H9 (cell line): ENCODE measurements at regions not wholly inside any gene's neighbourhood (a gene's known extent, or its start where the extent isn't known, plus 50 kb on each side); places are given as distances from the start of the nearest gene placed in this dataset.

Experiments
- DNase-seq: peaks from one replicate; pipeline ENCODE4 v3.0.0-alpha.2; 2017
- H2AFZ ChIP-seq: one replicate; pipeline ENCODE4 v1.6.1; 2013; ENCODE audit warnings: mild to moderate bottlenecking, low read length, control low read depth, moderate library complexity
- H2AK5ac ChIP-seq: 2 replicates; pipeline ENCODE4 v1.6.1; 2013; ENCODE audit warnings: low read length, control low read depth, mixed read lengths; ENCODE audit not compliant: insufficient read length
- H2BK120ac ChIP-seq: one replicate; pipeline ENCODE4 v1.6.1; 2013; ENCODE audit warnings: low read depth, mild to moderate bottlenecking, low read length, control low read depth, inconsistent platforms; ENCODE audit not compliant: poor library complexity, severe bottlenecking
- H2BK12ac ChIP-seq: 2 replicates; pipeline ENCODE4 v1.6.1; 2013; ENCODE audit warnings: low read length, control low read depth, mixed read lengths, low read depth; ENCODE audit not compliant: insufficient read length
- H2BK15ac ChIP-seq: 2 replicates; pipeline ENCODE4 v1.6.1; 2013; ENCODE audit warnings: low read depth, low read length, control low read depth
- H2BK20ac ChIP-seq: one replicate; pipeline ENCODE4 v1.6.1; 2013; ENCODE audit warnings: low read depth, mild to moderate bottlenecking, low read length, control low read depth, inconsistent platforms; ENCODE audit not compliant: poor library complexity, severe bottlenecking
- H2BK5ac ChIP-seq: 2 replicates; pipeline ENCODE4 v1.6.1; 2013; ENCODE audit warnings: low read length, control low read depth, mixed read lengths; ENCODE audit not compliant: insufficient read length
- H3K14ac ChIP-seq: 2 replicates; pipeline ENCODE4 v1.6.1; 2013; ENCODE audit warnings: low read length, control low read depth; ENCODE audit not compliant: insufficient read depth
- H3K18ac ChIP-seq: 2 replicates; pipeline ENCODE4 v1.6.1; 2013; ENCODE audit warnings: low read depth, mild to moderate bottlenecking, mixed read lengths, low read length, control low read depth; ENCODE audit not compliant: insufficient read length
- H3K23ac ChIP-seq: 2 replicates; pipeline ENCODE4 v1.6.1; 2013; ENCODE audit warnings: low read length, control low read depth, mixed read lengths, low read depth; ENCODE audit not compliant: insufficient read length
- H3K23me2 ChIP-seq: 2 replicates; pipeline ENCODE4 v1.6.1; 2013; ENCODE audit warnings: low read depth, mild to moderate bottlenecking, mixed read lengths, low read length, control low read depth; ENCODE audit not compliant: insufficient read length, poor library complexity, severe bottlenecking
- H3K27ac ChIP-seq: 2 replicates; pipeline ENCODE4 v1.5.1; 2013; ENCODE audit warnings: low read length, control low read depth, mixed read lengths, low read depth; ENCODE audit not compliant: insufficient read length
- H3K27me3 ChIP-seq: 2 replicates; pipeline ENCODE4 v1.6.1; 2013; ENCODE audit warnings: low read length, control low read depth, inconsistent platforms; ENCODE audit not compliant: insufficient read depth
- H3K4ac ChIP-seq: 2 replicates; pipeline ENCODE4 v1.6.1; 2013; ENCODE audit warnings: low read depth, mild to moderate bottlenecking, control low read depth, inconsistent platforms, low read length, moderate library complexity
- H3K4me1 ChIP-seq: 2 replicates; pipeline ENCODE4 v1.6.1; 2013; ENCODE audit warnings: low read length, control low read depth, inconsistent platforms; ENCODE audit not compliant: insufficient read depth
- H3K4me2 ChIP-seq: 2 replicates; pipeline ENCODE4 v1.6.1; 2013; ENCODE audit warnings: low read length, control low read depth, mixed read lengths; ENCODE audit not compliant: insufficient read length, insufficient read depth
- H3K56ac ChIP-seq: 2 replicates; pipeline ENCODE4 v1.6.1; 2013; ENCODE audit warnings: low read depth, mild to moderate bottlenecking, mixed read lengths, low read length, control low read depth; ENCODE audit not compliant: insufficient read length
- H3K79me1 ChIP-seq: 2 replicates; pipeline ENCODE4 v1.6.1; 2013; ENCODE audit warnings: low read depth, mild to moderate bottlenecking, moderate library complexity, low read length, control low read depth, inconsistent platforms; ENCODE audit not compliant: insufficient read depth, poor library complexity, severe bottlenecking
- H3K79me2 ChIP-seq: 2 replicates; pipeline ENCODE4 v1.6.1; 2013; ENCODE audit warnings: low read length, control low read depth, inconsistent platforms; ENCODE audit not compliant: insufficient read depth
- H3K9ac ChIP-seq: 2 replicates; pipeline ENCODE4 v1.6.1; 2013; ENCODE audit warnings: low read length, control low read depth, mixed read lengths; ENCODE audit not compliant: insufficient read length; ENCODE audit errors: extremely low read depth
- H3K9me3 ChIP-seq: one replicate; pipeline ENCODE4 v1.6.1; 2013; ENCODE audit warnings: low read depth, low read length, inconsistent platforms; ENCODE audit not compliant: control insufficient read depth
- H3T11ph ChIP-seq: one replicate; pipeline ENCODE4 v1.6.1; 2013; ENCODE audit warnings: mild to moderate bottlenecking, low read length, control low read depth, inconsistent platforms
- H4K20me1 ChIP-seq: one replicate; pipeline ENCODE4 v1.6.1; 2013; ENCODE audit not compliant: control insufficient read depth, insufficient read length, insufficient read depth
- H4K5ac ChIP-seq: 2 replicates; pipeline ENCODE4 v1.6.1; 2013; ENCODE audit warnings: low read depth, mild to moderate bottlenecking, mixed read lengths, low read length, control low read depth; ENCODE audit not compliant: insufficient read length
- H4K8ac ChIP-seq: replicated peaks from 2 replicates; pipeline ENCODE4 v1.6.1; 2013; ENCODE audit warnings: low read length, control low read depth, mixed read lengths, low read depth; ENCODE audit not compliant: insufficient read length
- H4K91ac ChIP-seq: 2 replicates; pipeline ENCODE4 v1.6.1; 2013; ENCODE audit warnings: low read depth, mild to moderate bottlenecking, moderate library complexity, mixed read lengths, low read length, control low read depth; ENCODE audit not compliant: insufficient read length
- H3K27ac Mint-ChIP-seq, 3 experiments: 2 replicates in 2 of 3; 3 replicates in 1 of 3; pipeline ENCODE4 v1.8.0; 2020 to 2021; ENCODE audit warnings: mixed read lengths in 3 of 3, mild to moderate bottlenecking in 1 of 3, moderate library complexity in 1 of 3
- H3K27me3 Mint-ChIP-seq: 2 replicates; pipeline ENCODE4 v1.8.0; 2021; ENCODE audit warnings: low read depth, mild to moderate bottlenecking, moderate library complexity, mixed read lengths
- H3K36me3 Mint-ChIP-seq, 3 experiments: 2 replicates in 2 of 3; 3 replicates in 1 of 3; pipeline ENCODE4 v1.8.0; 2020 to 2021; ENCODE audit warnings: low read depth in 3 of 3, mixed read lengths in 3 of 3; ENCODE audit not compliant: insufficient read depth in 1 of 3
- H3K4me1 Mint-ChIP-seq, 2 experiments: 2 replicates each; pipeline ENCODE4 v1.8.0; 2020; ENCODE audit warnings: mixed read lengths in 2 of 2
- H3K4me3 Mint-ChIP-seq, 2 experiments: 2 replicates in 1 of 2; 3 replicates in 1 of 2; pipeline ENCODE4 v1.8.0; 2020 to 2021; ENCODE audit warnings: mild to moderate bottlenecking in 2 of 2, mixed read lengths in 2 of 2, moderate library complexity in 1 of 2
- H3K9me3 Mint-ChIP-seq, 2 experiments: 2 replicates in 1 of 2; 3 replicates in 1 of 2; pipeline ENCODE4 v1.8.0; 2020; ENCODE audit warnings: mild to moderate bottlenecking in 2 of 2, mixed read lengths in 2 of 2, moderate library complexity in 1 of 2
- WGBS: extraction: QIAGEN DNeasy Blood & Tissue Kit; methylation state at CpG from one replicate; pipeline ENCODE4 v1.1.7; 2013; ENCODE audit warnings: missing lambda C conversion rate, low lambda C conversion rate, mixed read lengths; ENCODE audit not compliant: insufficient read length; ENCODE audit errors: extremely low coverage; 5-methylcytosine and 5-hydroxymethylcytosine counted together
- TF ChIP-seq, protein P1 (sequence below): fragments of 200-600 bp; sonication (generic); conservative IDR thresholded peaks from 3 replicates; pipeline ENCODE4 v1.8.0; 2021; ENCODE audit warnings: antibody characterized with exemption, mild to moderate bottlenecking

- no CpG with 5 or more reads among the region's 1 CpG for WGBS
- no peak for DNase-seq
- Mint-ChIP-seq H3K27me3 (no peaks in the 10 kb centered on the region), H3K4me1 (peaks cover 0 to 2% of the 10 kb centered on the region in 2 experiments; a peak in 3 of 4 replicates), H3K36me3 (no peaks in the 10 kb centered on the region), H3K4me3 (no peak overlapping the region), H3K9me3 (no peaks in the 10 kb centered on the region), H3K27ac (no peak overlapping the region)
- no peak overlapping the region for H2AFZ ChIP-seq
- H3K18ac ChIP-seq = no peak overlapping the region
- no peak overlapping the region for H3K23ac ChIP-seq
- H3K56ac ChIP-seq = no peak overlapping the region
- no peak overlapping the region for H2BK15ac ChIP-seq
- no peak overlapping the region for H4K91ac ChIP-seq
- H3K79me2 ChIP-seq = no peaks in the 10 kb centered on the region
- no peaks in the 10 kb centered on the region for H3K23me2 ChIP-seq
- no peaks in the 10 kb centered on the region for H3K9me3 ChIP-seq
- H2AK5ac ChIP-seq = no peak overlapping the region
- no peak overlapping the region for H4K8ac ChIP-seq
- no peak overlapping the region for H4K5ac ChIP-seq
- H2BK20ac ChIP-seq = no peak overlapping the region
- no peaks in the 10 kb centered on the region for H3K4me1 ChIP-seq
- no peaks in the 10 kb centered on the region for H4K20me1 ChIP-seq
- H2BK5ac ChIP-seq = no peak overlapping the region
- no peak overlapping the region for H3K9ac ChIP-seq
- no peak overlapping the region for H3K4ac ChIP-seq
- H3T11ph ChIP-seq = no peak overlapping the region
- H2BK120ac ChIP-seq = no peak overlapping the region
- H3K79me1 ChIP-seq = no peaks in the 10 kb centered on the region
- no peak overlapping the region for H3K27ac ChIP-seq
- H2BK12ac ChIP-seq = no peak overlapping the region
- H3K4me2 ChIP-seq = no peak overlapping the region
- TF ChIP-seq, protein P1, sequence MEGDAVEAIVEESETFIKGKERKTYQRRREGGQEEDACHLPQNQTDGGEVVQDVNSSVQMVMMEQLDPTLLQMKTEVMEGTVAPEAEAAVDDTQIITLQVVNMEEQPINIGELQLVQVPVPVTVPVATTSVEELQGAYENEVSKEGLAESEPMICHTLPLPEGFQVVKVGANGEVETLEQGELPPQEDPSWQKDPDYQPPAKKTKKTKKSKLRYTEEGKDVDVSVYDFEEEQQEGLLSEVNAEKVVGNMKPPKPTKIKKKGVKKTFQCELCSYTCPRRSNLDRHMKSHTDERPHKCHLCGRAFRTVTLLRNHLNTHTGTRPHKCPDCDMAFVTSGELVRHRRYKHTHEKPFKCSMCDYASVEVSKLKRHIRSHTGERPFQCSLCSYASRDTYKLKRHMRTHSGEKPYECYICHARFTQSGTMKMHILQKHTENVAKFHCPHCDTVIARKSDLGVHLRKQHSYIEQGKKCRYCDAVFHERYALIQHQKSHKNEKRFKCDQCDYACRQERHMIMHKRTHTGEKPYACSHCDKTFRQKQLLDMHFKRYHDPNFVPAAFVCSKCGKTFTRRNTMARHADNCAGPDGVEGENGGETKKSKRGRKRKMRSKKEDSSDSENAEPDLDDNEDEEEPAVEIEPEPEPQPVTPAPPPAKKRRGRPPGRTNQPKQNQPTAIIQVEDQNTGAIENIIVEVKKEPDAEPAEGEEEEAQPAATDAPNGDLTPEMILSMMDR = no peak
- no peaks in the 10 kb centered on the region for H3K27me3 ChIP-seq
- H3K14ac ChIP-seq = no peak overlapping the region
Measured at GRCh38 chr3:30521156-30521715, 85.2 kb upstream of the TGFBR2 start.
